ENCODE measurements at regions not wholly inside any gene's neighbourhood (a gene's known extent, or its start where the extent isn't known, plus 50 kb on each side); places are given as distances from the start of the nearest gene placed in this dataset.

- Histone ChIP-seq H3K36me3 (replicated peaks in 1 of 2; ENCODE audit: control extremely low read depth in 1 of 2, control insufficient read depth in 1 of 2, extremely low read depth in 1 of 2, insufficient read depth in 2 of 2, low read length in 1 of 2) (no peaks in the 10 kb centered on the region), H3K4me1 (ENCODE audit: control insufficient read depth in 2 of 2, insufficient read depth in 2 of 2, low read length in 2 of 2) (no peaks in the 10 kb centered on the region), H3K27ac (ENCODE audit: low read length in 2 of 2) (no peak overlapping the region), H3K9ac (ENCODE audit: low read length) (no peak overlapping the region), H2AFZ (ENCODE audit: insufficient read depth, low read depth, low read length, poor library complexity, severe bottlenecking) (no peak overlapping the region), H3K4me2 (replicated peaks; ENCODE audit: low read depth, low read length, poor library complexity, severe bottlenecking) (no peak overlapping the region), H3K79me2 (ENCODE audit: control insufficient read depth, insufficient read depth, low read length) (no peaks in the 10 kb centered on the region), H3K9me3 (ENCODE audit: control extremely low read depth in 1 of 3, control insufficient read depth in 2 of 3, insufficient read depth in 1 of 3, low read length in 2 of 3) (peaks cover 0 to 2% (median 0%) of the 10 kb centered on the region in 3 donors), H3K4me3 (ENCODE audit: control extremely low read depth in 1 of 5, extremely low read depth in 1 of 5, insufficient read depth in 1 of 5, low read depth in 2 of 5, low read length in 4 of 5) (no peak overlapping the region), H3K27me3 (replicated peaks in 1 of 4; ENCODE audit: control extremely low read depth in 1 of 4, control insufficient read depth in 3 of 4, insufficient read depth in 4 of 4, low read length in 3 of 4) (no peaks in the 10 kb centered on the region), H4K20me1 (ENCODE audit: control insufficient read depth, insufficient read depth, low read length, poor library complexity, severe bottlenecking) (no peaks in the 10 kb centered on the region)
- Mint-ChIP-seq H3K4me1 (no peaks in the 10 kb centered on the region), H3K27ac (no peak overlapping the region), H3K9me3 (ENCODE audit: insufficient read depth) (no peaks in the 10 kb centered on the region), H3K27me3 (peaks cover 17% of the 10 kb centered on the region), H3K4me3 (no peak overlapping the region)
- POLR2A ChIA-PET: no interaction called here
- ATAC-seq (ENCODE audit: low read depth) (no peak), DNase-seq (no peak)
- 86% methylated on average over 3 of the region's 3 CpGs for WGBS (ENCODE audit: insufficient coverage)
- TF ChIP-seq EZH2 (IDR thresholded peaks at IDR 0.05; ENCODE audit: borderline replicate concordance, insufficient read depth, low read depth, low read length, poor library complexity, severe bottlenecking) (no peak), CTCF (IDR thresholded peaks at IDR 0.05) (no peak)
- intact Hi-C loops (cut with micrococcal nuclease): no loop called here
- CTCF ChIA-PET: no interaction called here
Observed at GRCh38 chr5:68848091-68848490, 245.7 kb upstream of the SLC30A5 start.

DNA sequence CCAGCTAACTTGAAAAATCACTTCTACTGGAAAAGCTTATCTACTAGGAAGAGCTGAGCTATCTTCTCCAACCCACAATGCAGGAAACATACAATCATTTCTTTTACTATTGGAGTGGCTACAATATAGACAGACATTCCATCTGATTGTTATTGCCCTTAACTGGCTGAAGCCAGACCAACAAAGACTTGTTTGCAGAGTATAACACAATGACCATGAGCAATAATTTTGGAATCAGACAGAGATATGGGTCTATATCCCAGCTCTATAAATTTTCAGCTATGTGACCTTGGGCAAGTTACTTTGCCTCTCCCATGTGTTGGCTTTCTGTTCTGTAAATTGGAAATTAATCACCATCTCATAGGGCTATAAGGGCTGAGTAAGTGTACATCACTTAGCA, 244.7 kb upstream of the SLC30A5 start:
- ChIA-PET POLR2A (no interaction called here), CTCF (no interaction called here)
- H3K27me3 Mint-ChIP-seq: peaks cover 17% of the 10 kb centered on the region
- no peak overlapping the region for H2AFZ ChIP-seq (ENCODE audit: insufficient read depth, low read depth, low read length, poor library complexity, severe bottlenecking)
- H3K27ac ChIP-seq (ENCODE audit: low read length in 2 of 2): no peak overlapping the region
- no peak overlapping the region for H3K4me2 ChIP-seq (replicated peaks; ENCODE audit: low read depth, low read length, poor library complexity, severe bottlenecking)
- H3K4me1 ChIP-seq (ENCODE audit: control insufficient read depth in 2 of 2, insufficient read depth in 2 of 2, low read length in 2 of 2): no peaks in the 10 kb centered on the region
- no peaks in the 10 kb centered on the region for H3K9me3 Mint-ChIP-seq (ENCODE audit: insufficient read depth)
- H3K4me3 Mint-ChIP-seq: no peak overlapping the region
- H3K36me3 ChIP-seq (replicated peaks in 1 of 2; ENCODE audit: control extremely low read depth in 1 of 2, control insufficient read depth in 1 of 2, extremely low read depth in 1 of 2, insufficient read depth in 2 of 2, low read length in 1 of 2): no peaks in the 10 kb centered on the region
- no peak overlapping the region for H3K9ac ChIP-seq (ENCODE audit: low read length)
- no peaks in the 10 kb centered on the region for H3K4me1 Mint-ChIP-seq
- DNase-seq (no peak), ATAC-seq (ENCODE audit: low read depth) (no peak)
- no peaks in the 10 kb centered on the region for H3K27me3 ChIP-seq (replicated peaks in 1 of 4; ENCODE audit: control extremely low read depth in 1 of 4, control insufficient read depth in 3 of 4, insufficient read depth in 4 of 4, low read length in 3 of 4)
- H3K79me2 ChIP-seq (ENCODE audit: control insufficient read depth, insufficient read depth, low read length): no peaks in the 10 kb centered on the region
- no peak for TF ChIP-seq CTCF (IDR thresholded peaks at IDR 0.05)
- TF ChIP-seq EZH2 (IDR thresholded peaks at IDR 0.05; ENCODE audit: borderline replicate concordance, insufficient read depth, low read depth, low read length, poor library complexity, severe bottlenecking): no peak
- H3K27ac Mint-ChIP-seq: no peak overlapping the region
- H4K20me1 ChIP-seq (ENCODE audit: control insufficient read depth, insufficient read depth, low read length, poor library complexity, severe bottlenecking): no peaks in the 10 kb centered on the region
- intact Hi-C loops (cut with micrococcal nuclease): no loop called here
- H3K9me3 ChIP-seq (ENCODE audit: control extremely low read depth in 1 of 3, control insufficient read depth in 2 of 3, insufficient read depth in 1 of 3, low read length in 2 of 3): peaks cover 0 to 2% (median 0%) of the 10 kb centered on the region in 3 donors
- no peak overlapping the region for H3K4me3 ChIP-seq (ENCODE audit: control extremely low read depth in 1 of 5, extremely low read depth in 1 of 5, insufficient read depth in 1 of 5, low read depth in 2 of 5, low read length in 4 of 5)
